Motor neuron (in vitro differentiated cells): ENCODE measurements at regions not wholly inside any gene's neighbourhood (a gene's known extent, or its start where the extent isn't known, plus 50 kb on each side); places are given as distances from the start of the nearest gene placed in this dataset.

Source experiments
- ATAC-seq, 8 experiments: fragments of 200-7000 bp; cut with Tn5 transposase; replicated peaks in 6 of 8; 2 replicates each; pipeline ENCODE4 v1.8.0; 2021; ENCODE audit warnings: mild to moderate bottlenecking in 8 of 8, moderate library complexity in 8 of 8
- H3K27ac ChIP-seq, 2 donors: fragments of 250-450 bp; sonication (Bioruptor Pico); 2 replicates each; pipeline ENCODE4 v1.9.0; 2021; ENCODE audit warnings: antibody characterized with exemption in 2 of 2, mild to moderate bottlenecking in 2 of 2, moderate library complexity in 1 of 2
- H3K4me1 ChIP-seq, 2 donors: fragments of 250-450 bp; sonication (Bioruptor Pico); replicated peaks in 1 of 2; 2 replicates each; pipeline ENCODE4 v1.6.1; 2021; ENCODE audit warnings: antibody characterized with exemption in 2 of 2, mild to moderate bottlenecking in 2 of 2, moderate library complexity in 1 of 2
- H3K4me3 ChIP-seq, 5 donors: fragments of 250-450 bp; sonication (Bioruptor Pico); 2 replicates each; pipeline ENCODE4 v1.9.0; 2021; ENCODE audit warnings: antibody characterized with exemption in 5 of 5, mild to moderate bottlenecking in 5 of 5, moderate library complexity in 4 of 5
- WGBS, 10 experiments: fragments of 450-650 bp; shearing (Covaris generic); methylation state at CpG; one replicate each; pipeline ENCODE4 v1.0.0; 2022; 5-methylcytosine and 5-hydroxymethylcytosine counted together
- in situ Hi-C, 9 experiments: fragments of 400-800 bp; cut with MboI; loops; one replicate each; pipeline ENCODE4 v1.15.0; 2021; ENCODE audit warnings: low sequenced_read_pairs in 9 of 9, low pct_unique_long_range_greater_than_20kb in 2 of 9; ENCODE audit not compliant: unreplicated experiment in 9 of 9

- in situ Hi-C loops: no loop called here
- Histone ChIP-seq H3K4me3 (no peak overlapping the region), H3K27ac (no peak overlapping the region), H3K4me1 (peaks cover 2 to 13% of the 10 kb centered on the region in 2 donors)
- ATAC-seq: no peak
- WGBS, 10 experiments: 0 to 100% (median 84%) methylated on average over 1 of the region's 1 CpG; no CpG with 5 or more reads in 2 of the 10 experiments
Observed at GRCh38 chr4:135833529-135833928, 1631.9 kb upstream of the PABPC4L start.

GRCh38 chr4:135824759-135825296 is 1623.2 kb upstream of the PABPC4L start:
- no peak overlapping the region for H3K27ac ChIP-seq
- 0 to 100% (median 75%) methylated on average over 1 to 3 of the region's 3 CpGs for WGBS, 10 experiments
- ATAC-seq: no peak
- no peaks in the 10 kb centered on the region for H3K4me1 ChIP-seq
- in situ Hi-C loops: no loop called here
- H3K4me3 ChIP-seq: no peak overlapping the region

DNA sequence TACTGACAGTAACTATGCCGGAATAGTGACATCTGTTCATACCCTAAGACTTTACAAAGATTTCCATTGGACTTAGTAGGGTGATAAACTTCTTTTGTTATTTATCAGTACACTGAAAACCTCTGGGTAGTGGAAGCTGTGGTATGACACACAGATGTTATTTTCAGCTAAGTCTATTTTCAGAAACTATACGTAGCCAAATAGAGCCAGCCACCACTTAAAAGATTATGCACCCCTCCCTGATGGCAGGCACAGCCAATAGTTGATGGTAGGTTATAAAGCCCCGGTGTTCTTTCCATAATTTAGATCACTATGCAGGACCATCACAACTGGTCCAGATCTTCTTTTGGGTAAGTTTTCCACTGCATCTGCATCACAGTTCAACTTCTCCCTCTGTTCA is 1603.2 kb upstream of the PABPC4L start:
- in situ Hi-C loops: no loop called here
- H3K4me3 ChIP-seq: no peak overlapping the region
- no peaks in the 10 kb centered on the region for H3K4me1 ChIP-seq
- WGBS, 10 experiments: 0 to 100% (median 85%) methylated on average over 1 to 3 of the region's 3 CpGs; no CpG with 5 or more reads in 4 of the 10 experiments
- no peak overlapping the region for H3K27ac ChIP-seq
- no peak for ATAC-seq

GRCh38 chr4:135777361-135777760 is 1575.8 kb upstream of the PABPC4L start:
- ATAC-seq: no peak
- Histone ChIP-seq H3K27ac (no peak overlapping the region), H3K4me3 (no peak overlapping the region), H3K4me1 (no peaks in the 10 kb centered on the region)
- in situ Hi-C loops: no loop called here
- 0 to 100% (median 71%) methylated on average over 1 of the region's 1 CpG for WGBS, 10 experiments

GRCh38 chr4:135775909-135776308 is 1574.3 kb upstream of the PABPC4L start:
- in situ Hi-C loops: no loop called here
- no peak for ATAC-seq
- Histone ChIP-seq H3K4me1 (peaks cover 0 to 4% of the 10 kb centered on the region in 2 donors), H3K27ac (no peak overlapping the region), H3K4me3 (no peak overlapping the region)
- 0 to 100% (median 90%) methylated on average over 1 of the region's 1 CpG; no CpG with 5 or more reads in 2 of the 10 experiments for WGBS, 10 experiments

- in situ Hi-C loops: no loop called here
- no peak for ATAC-seq
- H3K4me1 ChIP-seq: peaks cover 0 to 4% of the 10 kb centered on the region in 2 donors
- H3K27ac ChIP-seq: no peak overlapping the region
- no peak overlapping the region for H3K4me3 ChIP-seq
Observed at GRCh38 chr4:135770505-135770904, 1568.9 kb upstream of the PABPC4L start.

DNA sequence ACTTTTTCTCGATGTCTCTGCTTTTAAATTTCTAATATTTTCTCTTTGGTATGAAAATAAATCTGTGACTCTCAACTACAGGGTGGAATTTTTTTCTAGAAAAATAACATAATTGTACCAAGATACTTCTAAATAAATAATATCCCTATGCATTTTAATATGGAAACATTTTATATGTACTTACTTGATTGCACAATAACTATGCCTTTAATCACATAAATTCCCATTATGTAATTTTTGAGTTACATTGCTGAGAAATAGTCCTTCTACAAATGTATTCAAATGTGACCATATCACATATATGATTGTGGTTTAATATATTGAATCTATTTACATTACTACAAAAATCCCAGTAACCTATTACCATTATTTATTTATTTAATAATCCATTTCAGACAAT is 1543.3 kb upstream of the PABPC4L start:
- WGBS, 10 experiments: 0 to 100% (median 59%) methylated on average over 1 of the region's 1 CpG; no CpG with 5 or more reads in 2 of the 10 experiments
- Histone ChIP-seq H3K27ac (no peak overlapping the region), H3K4me3 (no peak overlapping the region), H3K4me1 (no peaks in the 10 kb centered on the region)
- ATAC-seq: no peak
- in situ Hi-C loops: no loop called here

- no peak overlapping the region for H3K27ac ChIP-seq
- ATAC-seq: no peak
- no peaks in the 10 kb centered on the region for H3K4me1 ChIP-seq
- in situ Hi-C loops: no loop called here
- H3K4me3 ChIP-seq: no peak overlapping the region
- WGBS, 10 experiments: 0 to 100% (median 37%) methylated on average over 1 to 5 of the region's 5 CpGs
Observed at GRCh38 chr4:135741583-135741982, 1540.0 kb upstream of the PABPC4L start.

DNA sequence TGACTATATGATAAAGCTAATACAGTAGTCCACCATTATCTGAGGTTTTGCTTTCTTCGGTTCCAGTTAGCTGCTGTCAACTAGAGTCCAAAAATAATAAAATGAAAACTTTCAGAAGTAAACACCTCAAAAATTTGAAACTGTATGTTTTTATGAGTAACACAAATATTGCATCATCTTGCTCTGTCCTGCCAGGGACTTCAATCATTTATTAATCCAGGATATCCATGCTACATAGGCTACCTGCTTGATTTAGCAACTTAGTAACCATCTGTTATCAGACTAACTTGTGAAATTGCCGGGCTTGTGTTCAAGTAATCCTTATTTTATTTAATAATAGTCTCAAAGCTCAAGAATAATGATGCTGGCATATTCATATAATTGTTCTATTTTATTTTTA is 1537.8 kb upstream of the PABPC4L start:
- H3K4me1 ChIP-seq: no peaks in the 10 kb centered on the region
- no peak overlapping the region for H3K27ac ChIP-seq
- 0 to 100% (median 89%) methylated on average over 1 to 2 of the region's 2 CpGs for WGBS, 10 experiments
- in situ Hi-C loops: no loop called here
- ATAC-seq: no peak
- H3K4me3 ChIP-seq: no peak overlapping the region

DNA sequence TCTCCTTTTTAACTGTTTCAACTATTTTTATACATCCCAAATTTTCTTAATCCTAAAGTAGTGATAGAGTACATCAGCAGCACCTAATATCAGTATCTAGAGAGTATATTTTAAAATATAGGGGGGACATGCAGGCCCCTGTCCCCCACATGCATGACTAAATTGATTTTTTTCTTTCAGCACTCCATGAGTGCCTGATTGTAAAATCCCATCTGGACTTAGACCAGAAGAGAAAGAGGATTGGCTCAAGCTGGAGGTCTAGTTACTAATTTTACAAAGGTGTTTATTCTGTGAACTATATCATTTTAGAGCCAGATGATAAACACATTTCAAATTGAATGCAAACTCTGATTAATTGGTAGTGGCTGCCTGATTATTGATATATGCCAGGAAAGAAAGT is 1533.9 kb upstream of the PABPC4L start:
- Histone ChIP-seq H3K4me1 (no peaks in the 10 kb centered on the region), H3K27ac (no peak overlapping the region), H3K4me3 (no peak overlapping the region)
- ATAC-seq: no peak
- in situ Hi-C loops: no loop called here

- in situ Hi-C loops: no loop called here
- no peak for ATAC-seq
- 6 to 100% (median 81%) methylated on average over 1 to 4 of the region's 4 CpGs; no CpG with 5 or more reads in 4 of the 10 experiments for WGBS, 10 experiments
- Histone ChIP-seq H3K27ac (no peak overlapping the region), H3K4me3 (no peak overlapping the region), H3K4me1 (no peaks in the 10 kb centered on the region)
Observed at GRCh38 chr4:135732448-135732847, 1530.9 kb upstream of the PABPC4L start.

GRCh38 chr4:135731682-135732081 is 1530.1 kb upstream of the PABPC4L start:
- Histone ChIP-seq H3K4me3 (no peak overlapping the region), H3K27ac (no peak overlapping the region), H3K4me1 (no peaks in the 10 kb centered on the region)
- ATAC-seq: no peak
- 0 to 100% (median 62%) methylated on average over 1 to 2 of the region's 2 CpGs for WGBS, 10 experiments
- in situ Hi-C loops: no loop called here

GRCh38 chr4:135724421-135724820 is 1522.8 kb upstream of the PABPC4L start:
- no peak overlapping the region for H3K4me3 ChIP-seq
- in situ Hi-C loops: no loop called here
- no peak for ATAC-seq
- no peak overlapping the region for H3K27ac ChIP-seq
- WGBS, 10 experiments: 0 to 100% (median 69%) methylated on average over 1 to 2 of the region's 2 CpGs; no CpG with 5 or more reads in 2 of the 10 experiments
- no peaks in the 10 kb centered on the region for H3K4me1 ChIP-seq

DNA sequence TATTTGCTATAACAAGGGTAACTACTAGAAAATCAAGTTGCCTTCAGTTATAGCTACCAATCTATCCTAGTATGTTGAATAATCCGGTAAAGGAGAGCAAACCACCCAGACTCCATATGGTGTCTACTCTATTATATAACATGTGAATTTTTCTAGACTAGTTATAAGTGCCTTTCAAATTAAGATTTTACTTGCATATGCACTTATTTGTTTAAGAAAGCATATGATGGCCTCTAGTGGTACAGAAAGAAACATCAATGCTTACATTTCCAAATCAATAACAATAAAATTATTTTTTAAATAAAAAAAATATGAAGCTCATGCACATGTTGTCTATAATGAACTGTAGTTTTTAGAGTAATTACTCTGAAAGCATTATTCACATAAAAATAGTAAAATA is 1516.4 kb upstream of the PABPC4L start:
- WGBS, 10 experiments: 0 to 100% (median 57%) methylated on average over 1 of the region's 1 CpG; no CpG with 5 or more reads in 2 of the 10 experiments

More for the DNA sequence above, 1516.4 kb upstream of the PABPC4L start:
- no peak overlapping the region for H3K27ac ChIP-seq
- no peak overlapping the region for H3K4me3 ChIP-seq
- no peaks in the 10 kb centered on the region for H3K4me1 ChIP-seq
- ATAC-seq: no peak
- in situ Hi-C loops: no loop called here
